GM18907 (cell line): ENCODE measurements at regions not wholly inside any gene's neighbourhood (a gene's known extent, or its start where the extent isn't known, plus 50 kb on each side); places are given as distances from the start of the nearest gene placed in this dataset.

Source experiments
- ATAC-seq: cut with Tn5 transposase; IDR thresholded peaks from one replicate; pipeline ENCODE4 v1.9.1; 2021; ENCODE audit warnings: mild to moderate bottlenecking, moderate library complexity; ENCODE audit not compliant: unreplicated experiment

DNA sequence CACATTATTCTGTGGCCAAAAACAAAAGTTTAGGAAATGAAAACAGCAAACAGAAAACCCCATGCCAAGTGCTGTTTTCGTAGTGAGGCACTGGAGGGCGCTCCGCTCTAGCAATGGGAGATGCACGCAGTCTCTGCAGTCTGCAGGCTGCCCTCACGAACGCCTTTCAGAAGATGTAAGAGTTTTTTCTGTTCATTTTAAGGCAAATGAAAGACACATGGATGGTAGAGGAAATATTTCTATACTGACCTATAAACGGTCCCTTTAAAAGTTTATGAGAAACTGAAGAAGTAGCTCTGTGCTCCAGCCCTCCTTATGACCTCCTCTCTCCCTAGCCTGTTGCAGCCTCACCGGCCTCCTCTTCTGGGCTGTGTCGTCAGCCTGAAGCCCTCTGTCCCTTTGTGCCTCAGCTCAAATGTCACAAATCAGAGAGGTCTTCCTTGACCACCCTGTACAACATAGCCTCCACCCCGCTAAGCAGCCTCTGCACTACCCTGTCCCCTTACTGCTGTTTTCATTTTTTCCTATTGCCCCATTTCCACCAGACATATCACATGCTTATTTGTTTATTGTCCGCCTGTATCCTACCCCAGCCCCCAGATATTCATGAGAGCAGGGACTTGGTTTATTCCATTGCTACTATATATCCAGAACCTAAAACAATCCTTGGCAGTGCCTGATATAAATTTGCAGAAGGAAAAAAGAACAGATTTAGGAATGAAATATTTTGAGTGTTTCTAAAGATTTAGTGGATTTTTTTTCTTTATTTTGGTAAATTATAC is 116.4 kb downstream of the TM9SF2 start:
- no peak for ATAC-seq

- ATAC-seq: peak; percentile 90
Measured at GRCh38 chr13:99614465-99614885, 113.2 kb downstream of the TM9SF2 start.
